WTC11 (cell line): ENCODE measurements at regions not wholly inside any gene's neighbourhood (a gene's known extent, or its start where the extent isn't known, plus 50 kb on each side); places are given as distances from the start of the nearest gene placed in this dataset.

Experiments
- ATF1 ChIP-seq: sonication (generic); formaldehyde crosslinking; IDR thresholded peaks from 2 replicates; pipeline ENCODE4 v1.8.1; 2023; ENCODE audit warnings: mild to moderate bottlenecking, moderate library complexity, missing genetic modification reagents
- MYBL2 ChIP-seq: sonication (generic); formaldehyde crosslinking; IDR thresholded peaks from 2 replicates; pipeline ENCODE4 v1.8.1; 2023; ENCODE audit warnings: mild to moderate bottlenecking, moderate library complexity, missing genetic modification reagents
- SMAD3 ChIP-seq: sonication (generic); formaldehyde crosslinking; IDR thresholded peaks from 2 replicates; pipeline ENCODE4 v1.8.0; 2022; ENCODE audit warnings: missing genetic modification reagents, mild to moderate bottlenecking, borderline replicate concordance
- TP53 ChIP-seq: sonication (generic); formaldehyde crosslinking; IDR thresholded peaks from 2 replicates; pipeline ENCODE4 v1.8.1; 2023; ENCODE audit warnings: mild to moderate bottlenecking, missing genetic modification reagents
- ZBTB21 ChIP-seq: sonication (generic); formaldehyde crosslinking; IDR thresholded peaks from 2 replicates; pipeline ENCODE4 v1.8.1; 2023; ENCODE audit warnings: mild to moderate bottlenecking, missing genetic modification reagents, borderline replicate concordance
- ZNF121 ChIP-seq: sonication (generic); formaldehyde crosslinking; IDR thresholded peaks from 2 replicates; pipeline ENCODE4 v1.8.0; 2023; ENCODE audit warnings: missing genetic modification reagents
- TF ChIP-seq, protein P1 (sequence below): sonication (generic); formaldehyde crosslinking; IDR thresholded peaks from 2 replicates; pipeline ENCODE4 v1.8.0; 2022; ENCODE audit warnings: mild to moderate bottlenecking, missing genetic modification reagents
- TF ChIP-seq, protein P2 (sequence below): fragments of 200-600 bp; IDR thresholded peaks from 2 replicates; pipeline ENCODE4 v1.8.0; 2022; ENCODE audit warnings: antibody characterized with exemption
- TF ChIP-seq, protein P3 (sequence below): fragments of 250-450 bp; sonication (Bioruptor Pico); IDR thresholded peaks from 2 replicates; pipeline ENCODE4 v2.1.2; 2022; ENCODE audit warnings: mild to moderate bottlenecking, moderate library complexity

DNA sequence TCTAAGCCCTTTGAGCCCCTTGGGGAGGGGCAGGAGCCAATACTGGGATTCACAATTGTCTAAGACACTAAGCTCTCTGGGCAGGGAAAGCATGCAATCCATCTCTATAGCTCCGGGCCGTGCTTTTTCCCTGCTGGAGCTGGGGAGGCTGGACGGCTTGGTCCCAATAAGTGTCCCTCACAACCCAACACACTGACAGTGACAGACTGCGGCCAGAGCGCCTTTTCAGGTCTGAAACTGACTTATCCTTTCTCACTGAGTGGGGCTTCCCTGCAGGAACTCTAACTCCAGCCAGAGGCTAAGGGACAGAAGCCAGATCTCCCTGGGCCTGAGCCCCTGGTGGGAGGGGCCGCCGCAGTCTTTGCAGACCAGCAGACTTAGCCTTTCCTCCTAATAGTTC, 146.6 kb upstream of the PBDC1 start:
- TF ChIP-seq SMAD3 (CRISPR knock-in tag) (no peak), ZBTB21 (no peak), MYBL2 (CRISPR knock-in tag) (no peak), TP53 (CRISPR knock-in tag) (no peak), ZNF121 (no peak), ATF1 (CRISPR knock-in tag) (no peak)
- TF ChIP-seq, protein P1, sequence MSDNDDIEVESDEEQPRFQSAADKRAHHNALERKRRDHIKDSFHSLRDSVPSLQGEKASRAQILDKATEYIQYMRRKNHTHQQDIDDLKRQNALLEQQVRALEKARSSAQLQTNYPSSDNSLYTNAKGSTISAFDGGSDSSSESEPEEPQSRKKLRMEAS (CRISPR knock-in tag): no peak
- TF ChIP-seq, protein P2, sequence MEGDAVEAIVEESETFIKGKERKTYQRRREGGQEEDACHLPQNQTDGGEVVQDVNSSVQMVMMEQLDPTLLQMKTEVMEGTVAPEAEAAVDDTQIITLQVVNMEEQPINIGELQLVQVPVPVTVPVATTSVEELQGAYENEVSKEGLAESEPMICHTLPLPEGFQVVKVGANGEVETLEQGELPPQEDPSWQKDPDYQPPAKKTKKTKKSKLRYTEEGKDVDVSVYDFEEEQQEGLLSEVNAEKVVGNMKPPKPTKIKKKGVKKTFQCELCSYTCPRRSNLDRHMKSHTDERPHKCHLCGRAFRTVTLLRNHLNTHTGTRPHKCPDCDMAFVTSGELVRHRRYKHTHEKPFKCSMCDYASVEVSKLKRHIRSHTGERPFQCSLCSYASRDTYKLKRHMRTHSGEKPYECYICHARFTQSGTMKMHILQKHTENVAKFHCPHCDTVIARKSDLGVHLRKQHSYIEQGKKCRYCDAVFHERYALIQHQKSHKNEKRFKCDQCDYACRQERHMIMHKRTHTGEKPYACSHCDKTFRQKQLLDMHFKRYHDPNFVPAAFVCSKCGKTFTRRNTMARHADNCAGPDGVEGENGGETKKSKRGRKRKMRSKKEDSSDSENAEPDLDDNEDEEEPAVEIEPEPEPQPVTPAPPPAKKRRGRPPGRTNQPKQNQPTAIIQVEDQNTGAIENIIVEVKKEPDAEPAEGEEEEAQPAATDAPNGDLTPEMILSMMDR: no peak
- TF ChIP-seq, protein P3, sequence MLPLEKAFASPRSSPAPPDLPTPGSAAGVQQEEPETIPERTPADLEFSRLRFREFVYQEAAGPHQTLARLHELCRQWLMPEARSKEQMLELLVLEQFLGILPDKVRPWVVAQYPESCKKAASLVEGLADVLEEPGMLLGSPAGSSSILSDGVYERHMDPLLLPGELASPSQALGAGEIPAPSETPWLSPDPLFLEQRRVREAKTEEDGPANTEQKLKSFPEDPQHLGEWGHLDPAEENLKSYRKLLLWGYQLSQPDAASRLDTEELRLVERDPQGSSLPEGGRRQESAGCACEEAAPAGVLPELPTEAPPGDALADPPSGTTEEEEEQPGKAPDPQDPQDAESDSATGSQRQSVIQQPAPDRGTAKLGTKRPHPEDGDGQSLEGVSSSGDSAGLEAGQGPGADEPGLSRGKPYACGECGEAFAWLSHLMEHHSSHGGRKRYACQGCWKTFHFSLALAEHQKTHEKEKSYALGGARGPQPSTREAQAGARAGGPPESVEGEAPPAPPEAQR (CRISPR knock-in tag): no peak
